Esophagus muscularis mucosa (tissue), 4 donors: ENCODE measurements at regions not wholly inside any gene's neighbourhood (a gene's known extent, or its start where the extent isn't known, plus 50 kb on each side); places are given as distances from the start of the nearest gene placed in this dataset.

Experiments used
- DNase-seq: peaks from one replicate; pipeline ENCODE4 v3.0.0-alpha.2; 2017; ENCODE audit errors: extremely low spot score
- H3K27ac ChIP-seq, 4 donors: fragments of 200-600 bp; sonication (generic); replicated peaks in 1 of 4; 1 replicate in 3 of 4; 2 replicates in 1 of 4; pipeline ENCODE4 v1.5.1; 2016 to 2019; ENCODE audit warnings: mild to moderate bottlenecking in 1 of 4
- H3K27me3 ChIP-seq, 4 donors: fragments of 200-600 bp; sonication (generic); one replicate each; pipeline versions ENCODE4 v1.5.1 to v1.6.0; 2016 to 2019
- H3K36me3 ChIP-seq, 4 donors: fragments of 200-600 bp; sonication (generic); one replicate each; pipeline ENCODE4 v1.5.1; 2016 to 2019
- H3K4me1 ChIP-seq, 4 donors: fragments of 200-600 bp; sonication (generic); one replicate each; pipeline ENCODE4 v1.5.1; 2016 to 2019
- H3K4me3 ChIP-seq, 4 donors: fragments of 200-600 bp; sonication (generic); 1 replicate in 2 of 4; 2 replicates in 2 of 4; pipeline ENCODE4 v1.5.1; 2016 to 2019; ENCODE audit warnings: mild to moderate bottlenecking in 4 of 4, moderate library complexity in 1 of 4
- H3K9me3 ChIP-seq, 4 donors: fragments of 200-600 bp; sonication (generic); 1 replicate in 3 of 4; 2 replicates in 1 of 4; pipeline ENCODE4 v1.5.1; 2016 to 2019
- CTCF ChIP-seq, 3 experiments: fragments of 200-600 bp in 2 of 3; fragments of 450-650 bp in 1 of 3; sonication (generic) in 2 of 3; IDR thresholded peaks; one replicate each; pipeline ENCODE4 v1.5.1; 2017 to 2019; ENCODE audit warnings: antibody characterized with exemption in 3 of 3, mild to moderate bottlenecking in 2 of 3, moderate library complexity in 1 of 3
- EP300 ChIP-seq: sonication (generic); formaldehyde crosslinking; IDR thresholded peaks from one replicate; pipeline ENCODE4 v1.6.1; 2017; ENCODE audit warnings: antibody characterized with exemption
- POLR2A ChIP-seq: fragments of 450-650 bp; IDR thresholded peaks from one replicate; pipeline ENCODE4 v1.6.1; 2017; ENCODE audit warnings: antibody characterized with exemption, moderate library complexity, mild to moderate bottlenecking, low read depth
- POLR2AphosphoS5 ChIP-seq, 2 donors: sonication (generic); formaldehyde crosslinking; IDR thresholded peaks; one replicate each; pipeline ENCODE4 v1.6.1; 2017; ENCODE audit warnings: antibody characterized with exemption in 2 of 2
- WGBS: methylation state at CpG from one replicate; pipeline ENCODE4 v1.1.5; 2018; 5-methylcytosine and 5-hydroxymethylcytosine counted together
- intact Hi-C: fragments of 100-400 bp; cut with DNase I; formaldehyde crosslinking; loops from one replicate; pipeline ENCODE4 v1.15.1; 2023

DNA sequence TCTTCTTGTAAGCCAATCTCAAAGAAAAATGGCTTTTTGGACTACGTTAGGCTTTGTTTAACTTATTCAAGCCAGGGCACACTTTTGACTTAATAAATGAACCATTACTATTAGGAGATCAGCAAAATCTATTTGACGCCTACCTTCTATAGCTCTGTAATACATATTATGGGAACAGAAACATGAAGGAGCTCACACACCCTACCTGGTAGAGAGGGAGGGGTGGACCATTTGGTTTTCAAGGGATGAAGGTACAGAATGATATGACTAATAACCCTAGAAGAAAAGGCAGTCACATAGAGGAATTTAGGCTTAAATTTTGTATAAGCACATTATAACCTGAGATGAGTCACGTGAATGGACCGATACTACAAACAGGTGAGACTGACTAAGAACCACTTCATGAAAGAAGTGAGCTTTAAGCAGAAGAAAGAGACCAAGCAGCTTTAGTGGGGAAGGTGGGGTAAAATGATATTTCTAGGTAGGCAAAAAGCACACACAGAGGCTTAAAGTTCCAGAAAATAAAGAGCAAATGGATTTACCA is 106.8 kb upstream of the CTTNBP2 start:
- no peaks in the 10 kb centered on the region for H3K9me3 ChIP-seq
- no peaks in the 10 kb centered on the region for H3K27me3 ChIP-seq
- intact Hi-C loops = no loop called here
- no peaks in the 10 kb centered on the region for H3K4me1 ChIP-seq
- no peak for TF ChIP-seq POLR2AphosphoS5 (IDR thresholded peaks at IDR 0.05)
- TF ChIP-seq EP300 = no peak
- TF ChIP-seq POLR2A = no peak
- TF ChIP-seq CTCF (IDR thresholded peaks at IDR 0.05) = no peak
- no peaks in the 10 kb centered on the region for H3K36me3 ChIP-seq
- no peak overlapping the region for H3K27ac ChIP-seq
- H3K4me3 ChIP-seq = no peak overlapping the region
- DNase-seq = no peak
- WGBS = 75% methylated on average over 4 of the region's 4 CpGs

DNA sequence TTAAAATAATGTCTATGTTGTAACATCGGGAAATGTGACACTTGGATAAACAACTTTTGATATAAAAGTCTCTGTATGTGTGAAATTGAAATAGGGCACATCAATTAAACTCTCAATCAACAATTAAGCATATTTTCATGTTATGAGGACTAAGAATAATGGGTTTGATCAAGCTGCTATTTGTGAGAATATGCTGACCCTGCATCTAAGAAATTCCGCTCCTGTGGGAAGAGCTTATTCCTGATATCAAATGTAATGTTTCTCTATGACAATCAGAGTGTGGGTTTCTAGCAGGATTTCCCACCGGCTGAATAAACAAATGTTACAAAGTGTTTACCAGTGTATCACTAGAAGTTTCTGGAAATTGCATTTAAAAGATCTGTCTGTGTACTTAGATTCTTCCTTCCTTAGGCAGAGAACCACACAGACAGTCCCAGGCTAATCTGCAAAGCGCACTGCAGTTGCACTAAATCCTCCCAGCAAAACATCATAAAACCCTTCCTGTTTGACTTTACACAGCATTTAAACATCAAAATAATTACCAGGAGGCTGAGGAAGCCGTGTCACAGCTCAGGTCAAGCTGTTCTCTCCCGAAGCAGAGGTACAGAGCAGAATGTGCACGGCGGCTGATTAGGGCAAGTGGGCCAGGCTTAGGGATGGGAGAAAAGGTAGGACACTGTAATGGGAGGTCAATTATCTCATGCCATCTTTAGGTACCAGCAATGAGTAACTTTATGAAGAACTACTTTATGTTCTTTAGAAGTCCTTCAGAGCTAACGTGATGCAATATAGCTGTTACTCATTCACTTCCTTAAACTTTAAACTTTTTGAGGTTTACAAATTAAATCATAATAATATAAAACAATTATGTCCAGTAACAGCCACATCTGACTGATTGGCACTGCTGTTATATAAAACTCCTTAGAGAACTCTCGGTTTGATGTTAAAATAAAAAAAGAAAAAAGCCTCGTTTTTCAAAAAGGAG is 109.1 kb upstream of the CTTNBP2 start:
- no peaks in the 10 kb centered on the region for H3K27me3 ChIP-seq
- H3K27ac ChIP-seq = no peak overlapping the region
- no peaks in the 10 kb centered on the region for H3K36me3 ChIP-seq
- H3K4me3 ChIP-seq = no peak overlapping the region
- H3K9me3 ChIP-seq = no peaks in the 10 kb centered on the region
- no peak for TF ChIP-seq POLR2A
- TF ChIP-seq POLR2AphosphoS5 (IDR thresholded peaks at IDR 0.05) = no peak
- TF ChIP-seq CTCF (IDR thresholded peaks at IDR 0.05) = no peak
- no peak for TF ChIP-seq EP300
- no peak for DNase-seq
- no peaks in the 10 kb centered on the region for H3K4me1 ChIP-seq
- intact Hi-C loops = no loop called here
- WGBS = 57% methylated on average over 11 of the region's 11 CpGs

DNA sequence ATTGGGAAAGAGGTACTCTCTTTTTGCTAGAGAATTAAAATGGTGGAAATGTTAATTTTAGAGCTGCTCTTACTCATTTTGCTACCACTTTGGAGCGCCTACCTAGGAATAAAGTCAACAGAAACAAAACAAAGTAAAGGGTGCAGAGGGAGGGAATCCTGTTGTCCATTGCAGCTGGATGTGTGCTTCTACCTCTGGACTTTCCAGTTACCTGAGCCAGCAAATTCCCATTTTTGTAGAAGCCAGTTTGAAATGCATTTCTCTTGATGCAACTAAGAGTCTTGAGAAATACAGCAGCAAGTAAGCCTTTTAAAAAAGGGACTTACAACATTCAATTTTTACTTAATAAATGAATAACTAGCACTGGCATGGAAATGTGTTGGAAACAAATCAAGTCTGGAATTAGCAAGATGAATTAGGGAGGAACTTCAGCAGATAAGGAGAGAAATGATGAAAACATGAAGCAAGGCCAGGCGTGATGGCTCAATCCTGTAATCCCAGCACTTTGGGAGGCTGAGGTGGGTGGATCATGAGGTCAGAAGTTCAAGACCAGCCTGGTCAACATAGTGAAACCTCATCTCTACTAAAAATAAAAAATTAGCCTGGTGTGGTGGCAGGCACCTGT is 113.5 kb upstream of the CTTNBP2 start:
- Histone ChIP-seq H3K4me3 (no peak overlapping the region), H3K27me3 (no peaks in the 10 kb centered on the region), H3K4me1 (no peaks in the 10 kb centered on the region), H3K36me3 (no peaks in the 10 kb centered on the region), H3K9me3 (no peaks in the 10 kb centered on the region), H3K27ac (no peak overlapping the region)
- WGBS = 64% methylated on average over 2 of the region's 2 CpGs
- DNase-seq = no peak
- TF ChIP-seq POLR2AphosphoS5 (IDR thresholded peaks at IDR 0.05) (peak in 1 of 2 donors; percentile 39), CTCF (IDR thresholded peaks at IDR 0.05) (no peak), POLR2A (no peak)
- intact Hi-C loops = no loop called here

DNA sequence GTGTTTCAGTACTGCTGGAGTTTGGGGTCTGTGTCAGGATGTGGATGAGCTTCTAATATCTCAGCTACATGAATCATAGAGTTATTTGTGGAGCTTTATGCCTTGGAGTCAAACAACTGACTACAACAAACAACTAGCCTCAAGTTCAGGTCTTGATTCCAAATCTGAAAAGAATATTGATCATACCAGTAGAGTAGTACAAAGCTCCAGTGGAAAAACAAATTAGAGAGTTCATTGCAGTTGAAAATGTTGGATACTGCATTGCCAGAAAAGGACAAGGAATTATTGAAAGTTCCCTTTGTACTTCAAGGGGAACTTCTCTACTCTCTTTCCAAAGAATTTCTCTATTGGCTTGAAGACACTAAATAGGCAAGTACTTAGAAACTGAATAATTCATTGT is 117.6 kb upstream of the CTTNBP2 start:
- H3K9me3 ChIP-seq = no peaks in the 10 kb centered on the region
- no peaks in the 10 kb centered on the region for H3K4me1 ChIP-seq
- TF ChIP-seq POLR2A (no peak), EP300 (no peak), POLR2AphosphoS5 (IDR thresholded peaks at IDR 0.05) (no peak), CTCF (IDR thresholded peaks at IDR 0.05) (no peak)
- intact Hi-C loops = no loop called here
- H3K27me3 ChIP-seq = no peaks in the 10 kb centered on the region
- no peak overlapping the region for H3K27ac ChIP-seq
- H3K4me3 ChIP-seq = no peak overlapping the region
- H3K36me3 ChIP-seq = no peaks in the 10 kb centered on the region
- no peak for DNase-seq
